WTC11 (cell line): ENCODE measurements at regions not wholly inside any gene's neighbourhood (a gene's known extent, or its start where the extent isn't known, plus 50 kb on each side); places are given as distances from the start of the nearest gene placed in this dataset.

ENCODE experiments used
- CTCF ChIP-seq: fragments of 200-600 bp; IDR thresholded peaks from 2 replicates; pipeline ENCODE4 v1.8.0; 2022; ENCODE audit warnings: antibody characterized with exemption
- ESRRA ChIP-seq: sonication (generic); formaldehyde crosslinking; IDR thresholded peaks from 2 replicates; pipeline ENCODE4 v1.8.1; 2022; ENCODE audit warnings: mild to moderate bottlenecking, missing genetic modification reagents, borderline replicate concordance
- NR2C2 ChIP-seq: sonication (generic); formaldehyde crosslinking; IDR thresholded peaks from 2 replicates; pipeline ENCODE4 v1.8.0; 2022; ENCODE audit warnings: mild to moderate bottlenecking, missing genetic modification reagents
- SMAD3 ChIP-seq: sonication (generic); formaldehyde crosslinking; IDR thresholded peaks from 2 replicates; pipeline ENCODE4 v1.8.0; 2022; ENCODE audit warnings: missing genetic modification reagents, mild to moderate bottlenecking, borderline replicate concordance

GRCh38 chr4:180054291-180054690 is 2188.9 kb upstream of the TENM3 start:
- TF ChIP-seq CTCF: no peak
- TF ChIP-seq NR2C2 (CRISPR knock-in tag): no peak
- TF ChIP-seq SMAD3: no peak
- TF ChIP-seq ESRRA: no peak
